Lower leg skin (tissue), 3 donors: ENCODE measurements at regions not wholly inside any gene's neighbourhood (a gene's known extent, or its start where the extent isn't known, plus 50 kb on each side); places are given as distances from the start of the nearest gene placed in this dataset.

Experiments
- CTCF ChIP-seq, 3 donors: fragments of 450-650 bp; IDR thresholded peaks; one replicate each; pipeline ENCODE4 v1.5.1; 2016; ENCODE audit warnings: antibody characterized with exemption in 3 of 3, mild to moderate bottlenecking in 3 of 3, moderate library complexity in 2 of 3
- POLR2A ChIP-seq, 2 donors: fragments of 450-650 bp; IDR thresholded peaks; one replicate each; pipeline ENCODE4 v1.6.1; 2016 to 2017; ENCODE audit warnings: antibody characterized with exemption in 2 of 2, mild to moderate bottlenecking in 1 of 2, moderate library complexity in 1 of 2

GRCh38 chr10:124182088-124182541 lies 88.7 kb upstream of the CHST15 start:
- TF ChIP-seq CTCF (IDR thresholded peaks at IDR 0.05) (no peak), POLR2A (IDR thresholded peaks at IDR 0.05) (no peak)
